BE2C (cell line): ENCODE measurements at regions not wholly inside any gene's neighbourhood (a gene's known extent, or its start where the extent isn't known, plus 50 kb on each side); places are given as distances from the start of the nearest gene placed in this dataset.

Experiments
- DNase-seq: peaks from one replicate; pipeline ENCODE4 v3.0.0-alpha.2; 2020
- H3K27me3 ChIP-seq: fragments of 250-450 bp; sonication (Bioruptor Pico); 2 replicates; pipeline ENCODE4 v1.5.1; 2020; ENCODE audit warnings: mild to moderate bottlenecking
- H3K36me3 ChIP-seq: fragments of 250-450 bp; sonication (Bioruptor Pico); 2 replicates; pipeline ENCODE4 v1.5.1; 2020; ENCODE audit warnings: mild to moderate bottlenecking
- H3K4me1 ChIP-seq: fragments of 250-450 bp; sonication (Bioruptor Pico); 2 replicates; pipeline ENCODE4 v1.5.1; 2020
- H3K4me3 ChIP-seq: 2 replicates; pipeline ENCODE4 v1.5.1; 2011; ENCODE audit warnings: low read depth, low read length
- H3K9me3 ChIP-seq: fragments of 250-450 bp; sonication (Bioruptor Pico); 2 replicates; pipeline ENCODE4 v1.5.1; 2020
- TF ChIP-seq, protein P1 (sequence below): IDR thresholded peaks from 2 replicates; pipeline ENCODE4 v1.5.1; 2012; ENCODE audit warnings: mild to moderate bottlenecking, low read depth, low read length

GRCh38 chr6:71114986-71115385 lies 158.1 kb upstream of the B3GAT2 start:
- H3K27me3 ChIP-seq = no peaks in the 10 kb centered on the region
- peaks cover 6% of the 10 kb centered on the region; the same call in 1 of the 2 replicates for H3K4me1 ChIP-seq
- no peaks in the 10 kb centered on the region for H3K9me3 ChIP-seq
- no peak overlapping the region for H3K4me3 ChIP-seq
- no peaks in the 10 kb centered on the region for H3K36me3 ChIP-seq
- DNase-seq = no peak
- TF ChIP-seq, protein P1, sequence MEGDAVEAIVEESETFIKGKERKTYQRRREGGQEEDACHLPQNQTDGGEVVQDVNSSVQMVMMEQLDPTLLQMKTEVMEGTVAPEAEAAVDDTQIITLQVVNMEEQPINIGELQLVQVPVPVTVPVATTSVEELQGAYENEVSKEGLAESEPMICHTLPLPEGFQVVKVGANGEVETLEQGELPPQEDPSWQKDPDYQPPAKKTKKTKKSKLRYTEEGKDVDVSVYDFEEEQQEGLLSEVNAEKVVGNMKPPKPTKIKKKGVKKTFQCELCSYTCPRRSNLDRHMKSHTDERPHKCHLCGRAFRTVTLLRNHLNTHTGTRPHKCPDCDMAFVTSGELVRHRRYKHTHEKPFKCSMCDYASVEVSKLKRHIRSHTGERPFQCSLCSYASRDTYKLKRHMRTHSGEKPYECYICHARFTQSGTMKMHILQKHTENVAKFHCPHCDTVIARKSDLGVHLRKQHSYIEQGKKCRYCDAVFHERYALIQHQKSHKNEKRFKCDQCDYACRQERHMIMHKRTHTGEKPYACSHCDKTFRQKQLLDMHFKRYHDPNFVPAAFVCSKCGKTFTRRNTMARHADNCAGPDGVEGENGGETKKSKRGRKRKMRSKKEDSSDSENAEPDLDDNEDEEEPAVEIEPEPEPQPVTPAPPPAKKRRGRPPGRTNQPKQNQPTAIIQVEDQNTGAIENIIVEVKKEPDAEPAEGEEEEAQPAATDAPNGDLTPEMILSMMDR = no peak

DNA sequence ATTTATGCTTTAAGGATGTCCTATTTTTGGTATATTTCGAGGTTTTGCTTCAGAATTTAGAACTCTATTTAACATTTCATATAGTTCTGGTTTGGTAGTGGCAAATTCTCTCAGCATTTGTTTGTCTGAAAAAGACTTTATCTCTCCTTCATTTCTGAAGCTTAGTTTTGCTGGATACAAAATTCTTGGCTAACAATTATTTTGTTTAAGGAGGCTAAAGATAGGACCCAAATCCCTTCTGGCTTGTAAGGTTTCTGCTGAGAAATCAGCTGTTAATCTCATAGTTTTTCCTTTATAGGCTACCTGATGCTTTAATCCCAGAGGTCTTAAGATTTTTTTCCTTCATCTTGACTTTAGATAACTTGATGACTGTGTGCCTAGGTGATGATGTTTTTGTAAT lies 162.7 kb upstream of the B3GAT2 start:
- H3K9me3 ChIP-seq = no peaks in the 10 kb centered on the region; the same call in 1 of the 2 replicates
- H3K27me3 ChIP-seq = no peaks in the 10 kb centered on the region
- H3K36me3 ChIP-seq = no peaks in the 10 kb centered on the region
- TF ChIP-seq, protein P1 = no peak
- peaks cover 14% of the 10 kb centered on the region; the same call in 1 of the 2 replicates for H3K4me1 ChIP-seq
- no peak overlapping the region for H3K4me3 ChIP-seq
- no peak for DNase-seq

- Histone ChIP-seq H3K36me3 (no peaks in the 10 kb centered on the region), H3K4me3 (no peak overlapping the region), H3K4me1 (peaks cover 30% of the 10 kb centered on the region), H3K27me3 (no peaks in the 10 kb centered on the region), H3K9me3 (peaks cover 3% of the 10 kb centered on the region)
- no peak for DNase-seq
- TF ChIP-seq, protein P1 = no peak
Measured at GRCh38 chr6:71123051-71123450, 165.6 kb upstream of the OGFRL1 start.

GRCh38 chr6:71124340-71124739 lies 164.3 kb upstream of the OGFRL1 start:
- H3K9me3 ChIP-seq = peaks cover 3% of the 10 kb centered on the region
- peak; percentile 52 for DNase-seq
- no peaks in the 10 kb centered on the region for H3K36me3 ChIP-seq
- H3K4me1 ChIP-seq = peaks cover 30% of the 10 kb centered on the region
- no peaks in the 10 kb centered on the region for H3K27me3 ChIP-seq
- no peak overlapping the region for H3K4me3 ChIP-seq
- TF ChIP-seq, protein P1 = no peak

DNA sequence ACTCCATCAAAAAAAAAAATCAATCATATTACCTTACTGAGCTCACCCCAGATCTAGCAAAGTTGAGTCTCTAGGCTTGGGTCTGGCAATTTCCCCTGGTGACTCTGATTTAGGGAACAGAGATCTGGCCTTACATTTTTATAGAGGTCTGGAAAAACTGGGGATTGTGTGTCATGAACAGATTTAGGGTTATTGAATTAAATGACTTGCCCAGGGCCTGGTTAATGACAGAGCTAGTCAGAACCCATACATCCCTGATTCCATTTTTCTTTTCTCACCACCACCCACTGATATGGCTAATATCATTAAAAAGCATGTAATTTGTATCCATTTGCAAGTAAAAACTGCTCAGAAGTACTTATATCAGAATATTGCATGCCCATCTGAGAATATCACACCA lies 163.4 kb upstream of the OGFRL1 start:
- peak; percentile 67 for DNase-seq

GRCh38 chr6:71126506-71126905 lies 162.1 kb upstream of the OGFRL1 start:
- H3K27me3 ChIP-seq = no peaks in the 10 kb centered on the region
- DNase-seq = peak; percentile 76
- H3K4me1 ChIP-seq = peaks cover 30% of the 10 kb centered on the region
- TF ChIP-seq, protein P1 = no peak
- peaks cover 3% of the 10 kb centered on the region for H3K9me3 ChIP-seq
- H3K4me3 ChIP-seq = no peak overlapping the region
- H3K36me3 ChIP-seq = no peaks in the 10 kb centered on the region

More for the DNA sequence above, 163.4 kb upstream of the OGFRL1 start:
- Histone ChIP-seq H3K9me3 (peaks cover 3% of the 10 kb centered on the region), H3K27me3 (no peaks in the 10 kb centered on the region), H3K4me3 (no peak overlapping the region), H3K4me1 (peaks cover 30% of the 10 kb centered on the region), H3K36me3 (no peaks in the 10 kb centered on the region)
- TF ChIP-seq, protein P1 = no peak
